Retinal pigment epithelial cell (primary cell): ENCODE measurements at regions not wholly inside any gene's neighbourhood (a gene's known extent, or its start where the extent isn't known, plus 50 kb on each side); places are given as distances from the start of the nearest gene placed in this dataset.

ENCODE experiments used
- DNase-seq: peaks from one replicate; pipeline ENCODE4 v3.0.0-alpha.2; 2010; ENCODE audit warnings: low read depth
- H3K4me3 ChIP-seq: 2 replicates; pipeline ENCODE4 v1.5.1; 2011; ENCODE audit warnings: mild to moderate bottlenecking, low read length, control low read depth, moderate library complexity
- TF ChIP-seq, protein P1 (sequence below): conservative IDR thresholded peaks from 2 replicates; pipeline ENCODE4 v1.5.1; 2011; ENCODE audit warnings: low read depth, low read length, control low read depth, inconsistent platforms

DNA sequence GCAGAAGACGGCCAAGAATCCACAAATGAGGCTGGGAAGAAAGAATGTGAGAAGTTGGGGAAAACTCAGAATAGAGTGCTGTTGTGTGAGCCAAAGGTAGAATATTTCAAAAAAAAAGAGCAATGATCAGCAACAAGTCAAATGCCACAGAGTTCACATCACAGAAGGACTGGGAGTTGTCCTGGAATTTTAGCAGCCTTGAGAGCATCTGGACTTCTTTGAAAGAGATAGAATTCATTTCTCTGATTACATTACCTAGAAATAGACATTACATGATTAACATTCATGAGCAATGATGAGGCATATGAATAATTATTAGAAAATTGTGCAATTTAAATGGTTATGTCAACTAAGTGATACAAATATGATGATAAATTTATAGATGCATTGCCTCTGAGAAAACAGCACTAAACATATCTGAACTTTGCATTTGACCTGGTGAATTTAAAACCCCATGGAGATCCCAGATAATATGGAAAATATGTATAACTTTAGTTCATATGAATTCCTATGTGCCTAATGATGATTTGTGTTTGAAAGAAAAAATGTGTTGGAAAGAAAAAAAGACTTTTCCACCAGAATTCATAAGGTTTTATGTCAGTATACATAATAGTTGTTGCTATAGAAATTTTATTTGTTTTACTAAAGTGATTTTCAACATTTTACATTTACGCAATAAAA lies 186.2 kb downstream of the POSTN start:
- no peak overlapping the region for H3K4me3 ChIP-seq
- TF ChIP-seq, protein P1, sequence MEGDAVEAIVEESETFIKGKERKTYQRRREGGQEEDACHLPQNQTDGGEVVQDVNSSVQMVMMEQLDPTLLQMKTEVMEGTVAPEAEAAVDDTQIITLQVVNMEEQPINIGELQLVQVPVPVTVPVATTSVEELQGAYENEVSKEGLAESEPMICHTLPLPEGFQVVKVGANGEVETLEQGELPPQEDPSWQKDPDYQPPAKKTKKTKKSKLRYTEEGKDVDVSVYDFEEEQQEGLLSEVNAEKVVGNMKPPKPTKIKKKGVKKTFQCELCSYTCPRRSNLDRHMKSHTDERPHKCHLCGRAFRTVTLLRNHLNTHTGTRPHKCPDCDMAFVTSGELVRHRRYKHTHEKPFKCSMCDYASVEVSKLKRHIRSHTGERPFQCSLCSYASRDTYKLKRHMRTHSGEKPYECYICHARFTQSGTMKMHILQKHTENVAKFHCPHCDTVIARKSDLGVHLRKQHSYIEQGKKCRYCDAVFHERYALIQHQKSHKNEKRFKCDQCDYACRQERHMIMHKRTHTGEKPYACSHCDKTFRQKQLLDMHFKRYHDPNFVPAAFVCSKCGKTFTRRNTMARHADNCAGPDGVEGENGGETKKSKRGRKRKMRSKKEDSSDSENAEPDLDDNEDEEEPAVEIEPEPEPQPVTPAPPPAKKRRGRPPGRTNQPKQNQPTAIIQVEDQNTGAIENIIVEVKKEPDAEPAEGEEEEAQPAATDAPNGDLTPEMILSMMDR = no peak
- no peak for DNase-seq

DNA sequence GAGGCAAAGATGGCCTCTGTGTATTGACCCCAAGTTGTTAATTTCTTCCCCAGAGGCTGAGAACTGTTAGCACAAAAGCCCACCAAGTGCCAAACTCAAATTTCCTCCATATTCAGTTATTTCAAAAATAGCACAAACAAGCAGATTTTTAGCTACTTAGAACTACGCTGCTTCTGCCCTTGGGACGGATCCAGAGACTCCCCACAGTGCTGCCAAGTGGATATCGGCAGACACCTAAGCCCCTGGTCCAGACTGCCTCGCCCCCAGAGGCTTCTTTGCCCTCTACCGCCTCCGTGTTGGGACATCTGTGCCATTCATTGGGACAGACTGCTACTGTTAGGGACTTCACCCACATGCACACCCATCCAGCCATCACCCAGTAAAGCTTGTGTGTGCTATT lies 188.3 kb downstream of the POSTN start:
- no peak overlapping the region for H3K4me3 ChIP-seq
- no peak for DNase-seq
- TF ChIP-seq, protein P1 = no peak

DNA sequence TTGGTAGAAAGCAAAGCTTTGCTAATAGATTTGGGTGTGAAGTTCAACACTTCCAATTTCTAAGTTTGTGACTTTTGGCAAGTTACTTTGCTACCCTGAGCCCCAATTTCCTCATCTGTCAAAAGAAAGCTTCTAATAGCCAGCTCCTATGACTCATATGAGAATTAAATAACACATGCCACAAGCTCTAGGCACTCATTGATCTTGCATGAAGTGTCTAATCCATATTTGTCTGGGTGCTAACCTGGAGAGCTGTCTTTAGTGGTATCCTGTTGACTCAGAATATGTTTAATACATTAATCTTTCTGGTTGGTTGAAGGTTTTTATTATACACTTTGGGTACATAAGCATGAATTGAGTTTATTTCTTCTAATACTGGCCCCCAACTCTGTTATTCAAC lies 188.8 kb downstream of the POSTN start:
- H3K4me3 ChIP-seq = no peak overlapping the region
- peak; percentile 76 for DNase-seq
- TF ChIP-seq, protein P1 = no peak

DNA sequence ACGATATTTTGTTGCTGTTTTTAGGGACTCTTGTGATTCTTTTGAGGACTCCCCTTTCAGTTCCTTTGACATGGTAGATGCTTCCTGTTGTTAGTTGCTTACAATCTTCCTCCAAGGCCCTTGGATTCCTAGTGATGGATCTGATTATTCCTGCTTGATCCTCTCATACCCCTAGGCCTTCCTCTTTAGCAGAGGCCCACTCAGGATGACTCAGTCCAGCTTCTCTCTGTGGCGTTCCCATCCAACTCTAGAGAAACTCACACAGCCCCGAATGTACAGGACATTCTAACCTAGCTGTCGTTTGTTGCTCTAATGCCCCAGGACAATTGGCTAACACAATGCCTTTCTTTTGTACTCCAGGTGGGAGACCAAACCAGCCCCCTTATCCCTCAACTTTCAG lies 191.4 kb downstream of the POSTN start:
- TF ChIP-seq, protein P1 = no peak
- no peak for DNase-seq
- no peak overlapping the region for H3K4me3 ChIP-seq

DNA sequence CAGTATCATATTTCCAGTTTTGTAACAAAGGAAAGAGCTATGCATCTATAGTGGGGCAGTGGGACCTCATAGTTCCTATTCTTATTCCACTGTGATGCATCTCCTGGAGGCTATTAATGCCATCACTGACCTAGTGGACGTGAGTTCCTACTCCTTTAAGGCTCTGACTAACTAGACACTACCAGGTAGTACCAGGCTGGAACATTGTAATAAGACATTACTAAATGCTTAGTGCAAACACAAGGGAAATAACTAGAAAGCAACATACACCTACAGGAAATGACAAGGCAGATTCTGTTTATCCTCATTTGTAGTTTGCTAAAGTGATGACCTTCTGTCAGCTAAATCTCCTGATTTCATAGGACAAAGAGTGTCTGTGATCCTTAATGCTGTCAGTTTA lies 192.5 kb downstream of the POSTN start:
- TF ChIP-seq, protein P1 = no peak
- H3K4me3 ChIP-seq = no peak overlapping the region
- DNase-seq = peak; percentile 52

GRCh38 chr13:37403776-37404527 lies 194.6 kb downstream of the POSTN start:
- DNase-seq = no peak
- TF ChIP-seq, protein P1 = no peak

GRCh38 chr13:37401721-37402120 lies 196.8 kb downstream of the POSTN start:
- TF ChIP-seq, protein P1 = no peak
- DNase-seq = no peak
- no peak overlapping the region for H3K4me3 ChIP-seq

More at GRCh38 chr13:37403776-37404527, 194.6 kb downstream of the POSTN start:
- no peak overlapping the region for H3K4me3 ChIP-seq
